Cardiac fibroblast (primary cell): ENCODE measurements at regions not wholly inside any gene's neighbourhood (a gene's known extent, or its start where the extent isn't known, plus 50 kb on each side); places are given as distances from the start of the nearest gene placed in this dataset.
"Not testable (repeated sequence)": the region's sequence is repeated elsewhere in the genome, so short reads cannot be mapped to it uniquely, and the experiment has no call there.

Experiments used
- DNase-seq, 2 donors: peaks; one replicate each; pipeline versions ENCODE4 v3.0.0 to v3.0.0-alpha.2; 2010; ENCODE audit warnings: low read depth in 2 of 2
- H3K4me3 ChIP-seq, 2 donors: replicated peaks in 1 of 2; 1 replicate in 1 of 2; 2 replicates in 1 of 2; pipeline ENCODE4 v1.5.1; 2011; ENCODE audit warnings: low read depth in 2 of 2, low read length in 2 of 2, mild to moderate bottlenecking in 2 of 2, moderate library complexity in 1 of 2
- CTCF ChIP-seq: IDR thresholded peaks from one replicate; pipeline ENCODE4 v1.5.1; 2011; ENCODE audit warnings: low read depth, mild to moderate bottlenecking, low read length, inconsistent platforms

GRCh38 chr1:60841116-60842046 is 241.0 kb upstream of the NFIA start:
- TF ChIP-seq CTCF: no peak
- DNase-seq: no peak
- H3K4me3 ChIP-seq: no peak overlapping the region

GRCh38 chr1:60840476-60840875 is 241.9 kb upstream of the NFIA start:
- not testable (repeated sequence) for DNase-seq, H3K4me3 ChIP-seq

GRCh38 chr1:60835649-60836048 is 246.7 kb upstream of the NFIA start:
- no peak overlapping the region for H3K4me3 ChIP-seq
- no peak for DNase-seq
- no peak for TF ChIP-seq CTCF

GRCh38 chr1:60833173-60833572 is 249.2 kb upstream of the NFIA start:
- TF ChIP-seq CTCF: no peak
- no peak overlapping the region for H3K4me3 ChIP-seq
- DNase-seq: peak in 1 of 2 donors; percentile 32

GRCh38 chr1:60832367-60832766 is 250.0 kb upstream of the NFIA start:
- no peak overlapping the region for H3K4me3 ChIP-seq
- no peak for DNase-seq
- TF ChIP-seq CTCF: no peak

GRCh38 chr1:60831780-60832179 is 250.6 kb upstream of the NFIA start:
- H3K4me3 ChIP-seq: no peak overlapping the region
- no peak for TF ChIP-seq CTCF
- DNase-seq: no peak

GRCh38 chr1:60828944-60829343 is 253.4 kb upstream of the NFIA start:
- no peak overlapping the region for H3K4me3 ChIP-seq
- no peak for TF ChIP-seq CTCF
- DNase-seq: no peak
